Fibroblast of villous mesenchyme (primary cell): ENCODE measurements at regions not wholly inside any gene's neighbourhood (a gene's known extent, or its start where the extent isn't known, plus 50 kb on each side); places are given as distances from the start of the nearest gene placed in this dataset.

Source experiments
- DNase-seq: peaks from one replicate; pipeline ENCODE4 v3.0.0-alpha.2; 2010; ENCODE audit warnings: low read depth
- H3K4me3 ChIP-seq: 2 replicates; pipeline ENCODE4 v1.5.1; 2011; ENCODE audit warnings: low read depth, mild to moderate bottlenecking, low read length
- CTCF ChIP-seq: IDR thresholded peaks from 2 replicates; pipeline ENCODE4 v1.5.1; 2012; ENCODE audit warnings: low read depth, mild to moderate bottlenecking, low read length; ENCODE audit not compliant: insufficient read depth

- no peak overlapping the region for H3K4me3 ChIP-seq
- no peak for DNase-seq
- no peak for TF ChIP-seq CTCF
These were observed 57.8 kb upstream of the ATXN1 start for GRCh38 chr6:16818992-16819626.

- DNase-seq = no peak
- no peak for TF ChIP-seq CTCF
- H3K4me3 ChIP-seq = no peak overlapping the region
These were observed 56.3 kb upstream of the ATXN1 start for GRCh38 chr6:16817594-16817993.

- no peak for DNase-seq
- no peak overlapping the region for H3K4me3 ChIP-seq
- no peak for TF ChIP-seq CTCF
These were observed 55.6 kb upstream of the ATXN1 start for GRCh38 chr6:16816891-16817290.

GRCh38 chr6:16812993-16813392 lies 51.7 kb upstream of the ATXN1 start:
- no peak overlapping the region for H3K4me3 ChIP-seq
- no peak for DNase-seq
- TF ChIP-seq CTCF = no peak

- TF ChIP-seq CTCF = no peak
- DNase-seq = peak; percentile 27
- H3K4me3 ChIP-seq = no peak overlapping the region
These were observed 50.2 kb upstream of the ATXN1 start for GRCh38 chr6:16811277-16811979.
